OCI-LY3 (cell line): ENCODE measurements at regions not wholly inside any gene's neighbourhood (a gene's known extent, or its start where the extent isn't known, plus 50 kb on each side); places are given as distances from the start of the nearest gene placed in this dataset.

Experiments
- EZH2phosphoT487 ChIP-seq: fragments of 200-600 bp; shearing (Covaris generic); IDR thresholded peaks from 2 replicates; pipeline ENCODE4 v1.6.1; 2018; ENCODE audit warnings: antibody characterized with exemption, mixed run types, low read depth
- TF ChIP-seq, protein P1 (sequence below): fragments of 200-600, 300-600 bp; sonication (generic); IDR thresholded peaks from 2 replicates; pipeline ENCODE4 v1.5.1; 2014; ENCODE audit warnings: antibody characterized with exemption, low read length, low read depth

DNA sequence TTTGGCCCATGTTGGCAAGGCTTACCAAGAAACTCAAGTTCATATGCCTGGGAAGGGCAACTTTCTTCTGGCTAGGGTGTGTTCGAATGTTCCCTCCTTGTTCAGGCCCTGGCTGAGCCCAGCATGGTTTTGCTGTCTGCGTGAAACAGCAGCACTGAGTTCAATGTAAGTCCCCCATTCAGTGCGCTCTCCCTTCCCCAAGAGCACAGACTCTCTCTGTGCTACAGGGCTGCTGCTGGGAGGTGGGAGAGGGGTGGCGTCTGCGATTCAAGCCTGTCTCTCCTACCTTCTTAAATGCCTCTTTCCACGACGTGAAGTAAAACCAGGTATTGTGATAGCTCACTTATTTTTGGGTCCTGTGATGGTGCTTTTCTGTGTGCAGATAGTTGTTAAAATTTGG, 289.3 kb upstream of the GOLIM4 start:
- no peak for TF ChIP-seq EZH2phosphoT487
- TF ChIP-seq, protein P1, sequence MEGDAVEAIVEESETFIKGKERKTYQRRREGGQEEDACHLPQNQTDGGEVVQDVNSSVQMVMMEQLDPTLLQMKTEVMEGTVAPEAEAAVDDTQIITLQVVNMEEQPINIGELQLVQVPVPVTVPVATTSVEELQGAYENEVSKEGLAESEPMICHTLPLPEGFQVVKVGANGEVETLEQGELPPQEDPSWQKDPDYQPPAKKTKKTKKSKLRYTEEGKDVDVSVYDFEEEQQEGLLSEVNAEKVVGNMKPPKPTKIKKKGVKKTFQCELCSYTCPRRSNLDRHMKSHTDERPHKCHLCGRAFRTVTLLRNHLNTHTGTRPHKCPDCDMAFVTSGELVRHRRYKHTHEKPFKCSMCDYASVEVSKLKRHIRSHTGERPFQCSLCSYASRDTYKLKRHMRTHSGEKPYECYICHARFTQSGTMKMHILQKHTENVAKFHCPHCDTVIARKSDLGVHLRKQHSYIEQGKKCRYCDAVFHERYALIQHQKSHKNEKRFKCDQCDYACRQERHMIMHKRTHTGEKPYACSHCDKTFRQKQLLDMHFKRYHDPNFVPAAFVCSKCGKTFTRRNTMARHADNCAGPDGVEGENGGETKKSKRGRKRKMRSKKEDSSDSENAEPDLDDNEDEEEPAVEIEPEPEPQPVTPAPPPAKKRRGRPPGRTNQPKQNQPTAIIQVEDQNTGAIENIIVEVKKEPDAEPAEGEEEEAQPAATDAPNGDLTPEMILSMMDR = no peak
